ENCODE measurements at regions not wholly inside any gene's neighbourhood (a gene's known extent, or its start where the extent isn't known, plus 50 kb on each side); places are given as distances from the start of the nearest gene placed in this dataset.
"Not testable (repeated sequence)": the region's sequence is repeated elsewhere in the genome, so short reads cannot be mapped to it uniquely, and the experiment has no call there.

- DNase-seq (no peak), ATAC-seq (no peak)
- Histone ChIP-seq H3K4me3 (no peak overlapping the region), H3K4me1 (no peaks in the 10 kb centered on the region), H3K27ac (no peak overlapping the region), H3K9me3 (no peaks in the 10 kb centered on the region), H3K27me3 (peaks cover 0 to 6% of the 10 kb centered on the region in 2 donors), H3K36me3 (no peaks in the 10 kb centered on the region)
- intact Hi-C loops (cut with DNase I), result no loop called here
- no peak for TF ChIP-seq POLR2A (IDR thresholded peaks at IDR 0.05)
- TF ChIP-seq, protein P1, sequence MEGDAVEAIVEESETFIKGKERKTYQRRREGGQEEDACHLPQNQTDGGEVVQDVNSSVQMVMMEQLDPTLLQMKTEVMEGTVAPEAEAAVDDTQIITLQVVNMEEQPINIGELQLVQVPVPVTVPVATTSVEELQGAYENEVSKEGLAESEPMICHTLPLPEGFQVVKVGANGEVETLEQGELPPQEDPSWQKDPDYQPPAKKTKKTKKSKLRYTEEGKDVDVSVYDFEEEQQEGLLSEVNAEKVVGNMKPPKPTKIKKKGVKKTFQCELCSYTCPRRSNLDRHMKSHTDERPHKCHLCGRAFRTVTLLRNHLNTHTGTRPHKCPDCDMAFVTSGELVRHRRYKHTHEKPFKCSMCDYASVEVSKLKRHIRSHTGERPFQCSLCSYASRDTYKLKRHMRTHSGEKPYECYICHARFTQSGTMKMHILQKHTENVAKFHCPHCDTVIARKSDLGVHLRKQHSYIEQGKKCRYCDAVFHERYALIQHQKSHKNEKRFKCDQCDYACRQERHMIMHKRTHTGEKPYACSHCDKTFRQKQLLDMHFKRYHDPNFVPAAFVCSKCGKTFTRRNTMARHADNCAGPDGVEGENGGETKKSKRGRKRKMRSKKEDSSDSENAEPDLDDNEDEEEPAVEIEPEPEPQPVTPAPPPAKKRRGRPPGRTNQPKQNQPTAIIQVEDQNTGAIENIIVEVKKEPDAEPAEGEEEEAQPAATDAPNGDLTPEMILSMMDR (IDR thresholded peaks at IDR 0.05), result no peak
Measured at GRCh38 chr3:147244397-147244796, 161.9 kb downstream of the ZIC4 start.

DNA sequence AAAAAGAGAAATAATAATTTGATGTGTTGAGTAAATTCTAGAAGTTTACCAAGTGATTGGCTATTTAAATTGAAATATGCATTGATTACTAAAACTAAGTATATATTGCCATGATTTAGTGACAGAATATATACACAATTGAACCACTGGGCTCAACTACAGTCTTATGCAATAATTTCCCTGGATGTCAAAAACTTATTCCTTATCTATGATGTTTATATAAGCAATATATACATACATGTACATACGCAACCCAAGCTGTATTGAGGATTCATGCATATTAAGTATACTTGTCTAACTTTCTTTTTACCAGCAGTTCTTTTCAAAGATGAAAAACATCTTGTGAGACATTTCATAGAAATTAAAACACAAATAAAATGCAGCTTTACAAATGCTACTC, 165.8 kb downstream of the ZIC4 start:
- TF ChIP-seq POLR2A (IDR thresholded peaks at IDR 0.05), result no peak
- TF ChIP-seq, protein P1 (IDR thresholded peaks at IDR 0.05), result no peak
- H3K4me1 ChIP-seq, result no peaks in the 10 kb centered on the region
- H3K9me3 ChIP-seq, result no peaks in the 10 kb centered on the region
- intact Hi-C loops (cut with DNase I), result no loop called here
- peaks cover 0 to 6% of the 10 kb centered on the region in 2 donors for H3K27me3 ChIP-seq
- ATAC-seq (no peak), DNase-seq (no peak)
- H3K4me3 ChIP-seq, result no peak overlapping the region
- WGBS (ENCODE audit: insufficient coverage, low coverage, low lambda C conversion rate, missing lambda C conversion rate), result 50% methylated on average over 1 of the region's 1 CpG
- no peak overlapping the region for H3K27ac ChIP-seq
- no peaks in the 10 kb centered on the region for H3K36me3 ChIP-seq

DNA sequence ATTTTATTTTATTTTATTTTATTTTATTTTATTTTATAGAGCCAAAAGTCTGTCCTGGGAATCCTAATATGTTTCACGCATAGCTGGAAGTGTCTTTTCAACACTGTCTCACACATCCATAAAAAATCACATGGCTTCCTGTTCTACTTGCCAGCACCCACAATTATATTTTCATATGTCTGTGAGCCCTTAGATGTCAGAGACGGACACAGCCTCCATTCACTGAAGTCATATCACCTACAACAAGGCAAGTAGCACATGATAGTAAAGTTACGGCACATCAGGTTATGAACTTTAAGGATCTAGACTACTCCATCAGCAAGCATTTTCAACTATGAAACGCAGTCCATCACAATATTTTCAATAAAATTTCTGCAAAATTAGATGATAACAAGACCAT, 168.4 kb downstream of the ZIC4 start:
- no peak overlapping the region for H3K4me3 ChIP-seq
- peaks cover 0 to 6% of the 10 kb centered on the region in 2 donors for H3K27me3 ChIP-seq
- no peaks in the 10 kb centered on the region for H3K36me3 ChIP-seq
- H3K27ac ChIP-seq, result no peak overlapping the region
- intact Hi-C loops (cut with DNase I), result no loop called here
- H3K9me3 ChIP-seq, result no peaks in the 10 kb centered on the region
- DNase-seq, result no peak
- 52% methylated on average over 4 of the region's 4 CpGs for WGBS (ENCODE audit: insufficient coverage, low coverage, low lambda C conversion rate, missing lambda C conversion rate)
- no peak for ATAC-seq
- TF ChIP-seq, protein P1 (IDR thresholded peaks at IDR 0.05), result no peak
- TF ChIP-seq POLR2A (IDR thresholded peaks at IDR 0.05), result no peak
- H3K4me1 ChIP-seq, result no peaks in the 10 kb centered on the region

GRCh38 chr3:147231980-147232379, 174.4 kb downstream of the ZIC4 start:
- H3K36me3 ChIP-seq; H3K27ac ChIP-seq; DNase-seq; H3K27me3 ChIP-seq; ATAC-seq; H3K4me3 ChIP-seq; intact Hi-C loops (cut with DNase I); H3K9me3 ChIP-seq; H3K4me1 ChIP-seq: not testable (repeated sequence)
- WGBS (ENCODE audit: insufficient coverage, low coverage, low lambda C conversion rate, missing lambda C conversion rate), result 38% methylated on average over 3 of the region's 3 CpGs

GRCh38 chr3:147231111-147231510, 175.2 kb downstream of the ZIC4 start:
- Histone ChIP-seq H3K4me1 (no peaks in the 10 kb centered on the region), H3K9me3 (no peaks in the 10 kb centered on the region), H3K4me3 (no peak overlapping the region), H3K27me3 (no peaks in the 10 kb centered on the region), H3K27ac (no peak overlapping the region), H3K36me3 (no peaks in the 10 kb centered on the region)
- 72% methylated on average over 2 of the region's 2 CpGs for WGBS (ENCODE audit: insufficient coverage, low coverage, low lambda C conversion rate, missing lambda C conversion rate)
- intact Hi-C loops (cut with DNase I), result no loop called here
- ATAC-seq (no peak), DNase-seq (no peak)
- TF ChIP-seq, protein P1 (IDR thresholded peaks at IDR 0.05), result no peak
- no peak for TF ChIP-seq POLR2A (IDR thresholded peaks at IDR 0.05)

All from right lobe of liver (tissue), 6 donors.